ENCODE measurements at regions not wholly inside any gene's neighbourhood (a gene's known extent, or its start where the extent isn't known, plus 50 kb on each side); places are given as distances from the start of the nearest gene placed in this dataset.

DNA sequence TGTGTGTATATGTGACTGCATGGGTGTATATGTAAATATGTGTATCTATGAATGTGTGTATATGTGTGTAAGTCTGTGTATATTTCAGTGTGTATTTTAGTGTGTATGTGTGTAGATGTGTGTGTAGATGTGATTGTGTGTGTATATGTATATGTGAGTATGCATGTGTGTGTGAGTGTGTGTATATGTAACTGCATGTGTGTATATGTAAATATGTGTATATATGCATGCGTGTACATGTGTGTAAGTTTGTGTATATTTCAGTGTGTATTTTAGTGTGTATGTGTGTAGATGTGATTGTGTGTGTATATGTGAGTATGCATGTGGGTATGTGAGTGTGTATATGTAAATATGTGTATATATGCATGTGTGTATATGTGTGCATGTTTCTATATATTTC lies 169.9 kb downstream of the MN1 start:
- Histone ChIP-seq H3K4me1 (ENCODE audit: insufficient read depth, low read length) (peaks cover 10% of the 10 kb centered on the region), H3K9ac (ENCODE audit: low read depth, low read length) (no peak overlapping the region), H3K9me3 (ENCODE audit: control insufficient read depth, insufficient read depth, low read length) (no peaks in the 10 kb centered on the region), H3K36me3 (ENCODE audit: insufficient read depth, low read length) (no peaks in the 10 kb centered on the region)

DNA sequence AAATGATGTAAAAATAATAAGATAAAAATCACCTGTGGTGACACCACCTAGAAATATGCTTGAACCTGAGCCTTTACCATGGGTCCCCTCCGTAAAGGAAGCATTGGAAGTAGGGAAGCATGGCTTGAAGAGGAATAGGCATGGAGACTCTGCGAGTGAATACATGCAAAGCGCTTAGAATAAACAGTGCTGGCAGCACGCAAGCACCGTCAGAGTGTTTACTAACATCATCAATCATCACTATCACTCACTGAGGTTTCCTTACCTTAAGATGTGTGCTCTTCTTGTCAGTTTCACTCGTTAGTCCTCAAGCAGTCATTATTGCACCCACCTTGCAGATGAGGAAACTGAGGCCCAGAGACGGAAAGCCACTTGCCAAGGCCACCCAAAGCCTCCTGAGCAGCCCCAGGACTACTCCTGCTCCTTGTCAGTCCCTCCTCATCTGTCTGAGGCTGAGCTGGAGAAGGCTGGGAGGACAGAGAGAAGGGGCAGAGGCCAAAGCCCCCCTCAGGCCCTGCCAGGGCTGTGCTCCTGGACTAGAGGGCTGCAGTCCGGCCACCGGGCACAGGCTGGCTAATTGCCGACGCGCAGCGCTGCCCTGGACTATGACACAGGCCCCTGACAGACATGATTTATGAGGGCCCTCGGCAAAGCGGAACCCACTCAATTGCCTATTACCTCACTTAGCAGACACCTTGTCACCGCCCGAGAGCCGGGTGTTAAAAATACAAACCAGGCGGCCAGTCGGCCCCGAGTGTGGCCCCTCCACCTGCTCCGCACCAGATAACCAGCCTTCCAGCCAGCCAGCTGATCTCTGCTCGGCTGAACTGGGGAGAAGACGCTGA lies 168.9 kb downstream of the MN1 start:
- Histone ChIP-seq H3K36me3 (ENCODE audit: insufficient read depth, low read length) (no peaks in the 10 kb centered on the region), H3K9me3 (ENCODE audit: control insufficient read depth, insufficient read depth, low read length) (no peaks in the 10 kb centered on the region), H3K4me1 (ENCODE audit: insufficient read depth, low read length) (peaks cover 19% of the 10 kb centered on the region), H3K9ac (ENCODE audit: low read depth, low read length) (no peak overlapping the region)

DNA sequence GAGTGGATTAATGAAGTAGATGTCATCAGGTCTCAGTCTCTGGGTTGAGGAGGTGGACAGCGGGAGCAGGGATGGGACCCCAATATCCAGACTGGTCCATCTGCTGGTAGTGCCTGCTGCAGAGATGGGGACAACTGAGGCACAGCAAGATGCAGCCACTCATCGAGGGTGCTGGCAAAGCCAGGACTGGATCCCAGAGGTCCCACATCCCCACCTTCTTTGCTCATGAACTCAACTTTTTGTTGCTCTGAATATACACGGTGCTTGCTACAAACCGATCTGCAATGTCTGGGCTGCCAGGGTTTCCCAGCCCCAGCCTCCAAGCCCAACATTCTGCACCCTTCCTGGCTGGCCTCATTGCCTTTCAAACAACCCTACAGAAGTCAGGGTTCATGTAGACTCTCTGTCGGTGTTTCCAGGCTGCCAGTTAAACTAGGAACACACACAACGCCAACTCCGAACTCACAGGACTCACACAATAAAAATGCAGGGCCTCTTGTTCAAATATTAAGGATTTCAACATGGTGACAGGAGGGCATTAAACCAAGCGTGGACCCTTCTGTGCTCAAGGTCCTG lies 168.2 kb downstream of the MN1 start:
- no peak overlapping the region for H3K9ac ChIP-seq (ENCODE audit: low read depth, low read length)
- H3K36me3 ChIP-seq (ENCODE audit: insufficient read depth, low read length): no peaks in the 10 kb centered on the region
- no peaks in the 10 kb centered on the region for H3K9me3 ChIP-seq (ENCODE audit: control insufficient read depth, insufficient read depth, low read length)
- peaks cover 24% of the 10 kb centered on the region for H3K4me1 ChIP-seq (ENCODE audit: insufficient read depth, low read length)

DNA sequence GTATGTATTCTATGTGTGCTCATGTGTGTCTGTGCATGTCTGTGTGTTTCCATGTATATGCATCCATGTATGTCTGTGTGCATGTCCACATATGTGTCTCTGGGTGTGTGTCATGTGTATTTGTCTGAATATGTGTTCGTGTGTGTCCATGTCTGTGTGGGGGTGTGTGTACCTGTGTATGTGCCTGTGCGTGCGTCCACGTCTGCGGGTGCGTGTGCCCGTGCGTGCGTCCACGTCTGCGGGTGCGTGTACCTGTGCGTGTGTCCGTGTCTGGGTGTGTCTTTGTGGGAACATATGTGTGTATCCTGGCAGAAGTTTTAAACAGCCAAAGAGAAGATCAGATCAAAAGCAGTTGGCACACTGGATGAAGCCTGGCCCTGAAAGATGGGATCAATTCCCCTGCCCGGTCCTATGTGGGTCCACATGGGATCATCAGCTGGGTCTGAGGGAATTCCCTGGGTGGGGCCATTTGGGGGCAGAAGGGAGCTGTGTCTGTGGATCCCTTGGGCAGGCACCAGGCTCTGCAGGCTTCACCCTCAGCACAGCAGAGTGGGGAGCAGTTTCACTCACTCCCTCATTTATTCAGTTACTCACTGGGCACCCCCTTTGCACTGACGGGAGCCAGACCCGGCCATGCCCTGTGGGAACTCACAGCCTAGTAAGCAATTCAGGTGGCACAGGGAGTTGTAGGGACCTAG lies 167.4 kb downstream of the MN1 start:
- Histone ChIP-seq H3K9ac (ENCODE audit: low read depth, low read length) (no peak overlapping the region), H3K36me3 (ENCODE audit: insufficient read depth, low read length) (no peaks in the 10 kb centered on the region)

DNA sequence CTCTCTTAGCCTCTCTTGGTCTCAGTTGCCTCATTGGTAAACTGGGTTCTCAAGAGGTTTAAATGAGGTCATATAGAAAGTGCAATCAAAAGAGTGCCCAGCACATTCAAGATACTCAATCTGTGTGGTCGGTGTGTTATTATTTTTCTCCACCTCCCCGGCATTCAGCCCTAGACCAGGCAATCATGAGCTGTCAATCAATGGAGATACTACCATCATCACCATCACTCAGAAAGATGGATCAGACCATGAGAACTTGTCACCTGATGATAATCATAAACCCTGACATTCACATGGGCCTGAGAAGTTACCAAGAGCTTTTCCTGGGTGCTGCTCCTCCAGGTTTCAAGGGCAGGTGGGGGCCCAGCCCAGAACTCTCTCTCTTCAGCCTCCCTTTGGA lies 166.1 kb downstream of the MN1 start:
- H3K9ac ChIP-seq (ENCODE audit: low read depth, low read length): no peak overlapping the region
- H3K36me3 ChIP-seq (ENCODE audit: insufficient read depth, low read length): no peaks in the 10 kb centered on the region
- H3K9me3 ChIP-seq (ENCODE audit: control insufficient read depth, insufficient read depth, low read length): no peaks in the 10 kb centered on the region
- peaks cover 33% of the 10 kb centered on the region for H3K4me1 ChIP-seq (ENCODE audit: insufficient read depth, low read length)

More for the DNA sequence above, 167.4 kb downstream of the MN1 start:
- Histone ChIP-seq H3K9me3 (ENCODE audit: control insufficient read depth, insufficient read depth, low read length) (no peaks in the 10 kb centered on the region), H3K4me1 (ENCODE audit: insufficient read depth, low read length) (peaks cover 32% of the 10 kb centered on the region)

DNA sequence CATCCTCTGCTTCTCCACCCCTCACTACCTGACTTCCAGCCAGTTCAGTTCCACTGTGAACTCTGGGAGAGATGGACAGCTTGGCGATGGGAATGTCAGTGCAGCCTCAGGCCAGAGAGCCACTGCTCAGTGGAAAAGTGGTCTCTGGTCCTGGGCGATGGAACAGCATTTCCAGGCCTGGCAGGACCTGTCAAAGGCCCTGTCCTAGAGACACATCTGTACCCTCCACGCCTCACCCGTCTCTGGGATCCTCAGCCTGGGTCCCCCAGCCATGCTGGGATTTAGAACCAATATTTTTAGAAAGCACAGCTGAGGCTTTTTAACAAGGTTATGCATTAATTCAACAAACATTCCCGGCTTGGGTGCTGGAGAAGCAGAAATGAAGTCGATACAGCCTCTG lies 165.7 kb downstream of the MN1 start:
- Histone ChIP-seq H3K9me3 (ENCODE audit: control insufficient read depth, insufficient read depth, low read length) (no peaks in the 10 kb centered on the region), H3K4me1 (ENCODE audit: insufficient read depth, low read length) (peaks cover 34% of the 10 kb centered on the region), H3K36me3 (ENCODE audit: insufficient read depth, low read length) (no peaks in the 10 kb centered on the region), H3K9ac (ENCODE audit: low read depth, low read length) (no peak overlapping the region)

DNA sequence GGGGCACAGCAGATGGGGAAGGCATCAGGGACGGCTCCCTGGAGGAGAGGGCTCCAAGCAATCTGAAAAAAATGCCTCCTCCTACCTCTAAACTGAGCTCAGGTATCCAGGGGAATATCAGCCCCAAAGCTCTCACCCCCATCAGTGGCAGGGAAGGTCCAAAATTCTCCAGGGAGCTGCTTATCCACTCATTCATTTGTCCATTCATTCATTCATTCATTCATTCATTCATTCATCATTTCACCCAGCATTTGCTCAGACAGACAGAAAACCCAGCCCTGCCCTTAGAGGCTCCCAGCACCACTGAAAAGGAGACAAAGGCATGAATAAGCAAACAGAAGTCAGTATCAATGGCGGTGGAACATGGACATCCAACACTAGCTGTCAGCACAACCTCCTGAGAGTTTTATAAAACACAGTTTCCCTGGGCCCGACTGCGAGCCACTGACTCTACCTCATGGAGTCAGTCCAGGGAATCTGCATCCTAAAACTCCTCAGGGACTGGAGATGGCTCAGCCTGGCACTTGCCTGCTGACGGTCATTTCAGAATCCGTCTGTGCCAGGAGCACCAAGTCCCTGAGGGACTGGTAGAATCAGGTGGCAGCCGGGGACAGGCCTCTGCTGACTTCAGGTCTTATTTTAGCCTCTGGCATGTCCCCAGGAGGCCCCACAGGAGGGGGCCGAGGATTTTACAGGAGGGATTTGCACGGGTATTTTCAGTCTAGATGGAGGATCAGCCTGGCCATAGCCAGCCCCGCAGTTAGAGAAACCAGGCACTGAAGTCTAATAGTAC lies 164.6 kb downstream of the MN1 start:
- Histone ChIP-seq H3K36me3 (ENCODE audit: insufficient read depth, low read length) (no peaks in the 10 kb centered on the region), H3K4me1 (ENCODE audit: insufficient read depth, low read length) (peaks cover 35% of the 10 kb centered on the region), H3K9ac (ENCODE audit: low read depth, low read length) (no peak overlapping the region), H3K9me3 (ENCODE audit: control insufficient read depth, insufficient read depth, low read length) (no peaks in the 10 kb centered on the region)

DNA sequence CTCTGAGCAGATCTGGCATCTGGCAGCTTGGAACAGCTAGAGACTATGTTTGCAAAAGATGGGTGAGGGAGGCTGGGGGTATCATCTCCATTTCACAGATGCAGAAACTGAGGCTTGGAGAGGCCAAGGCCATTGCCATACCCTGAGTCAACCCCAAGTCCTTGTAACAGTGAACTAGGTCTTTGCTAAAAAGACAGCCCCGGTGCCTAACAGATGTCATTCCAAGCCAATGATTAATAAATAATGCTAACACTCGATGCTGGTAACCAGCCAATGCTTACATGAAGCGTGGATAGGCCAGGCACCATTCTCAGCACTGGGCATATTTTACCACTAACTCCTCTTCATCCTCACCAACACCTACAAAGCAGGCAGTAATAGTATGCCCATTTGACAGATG lies 164.0 kb downstream of the MN1 start:
- Histone ChIP-seq H3K4me1 (ENCODE audit: insufficient read depth, low read length) (peaks cover 36% of the 10 kb centered on the region), H3K9me3 (ENCODE audit: control insufficient read depth, insufficient read depth, low read length) (no peaks in the 10 kb centered on the region), H3K36me3 (ENCODE audit: insufficient read depth, low read length) (no peaks in the 10 kb centered on the region), H3K9ac (ENCODE audit: low read depth, low read length) (no peak overlapping the region)

DNA sequence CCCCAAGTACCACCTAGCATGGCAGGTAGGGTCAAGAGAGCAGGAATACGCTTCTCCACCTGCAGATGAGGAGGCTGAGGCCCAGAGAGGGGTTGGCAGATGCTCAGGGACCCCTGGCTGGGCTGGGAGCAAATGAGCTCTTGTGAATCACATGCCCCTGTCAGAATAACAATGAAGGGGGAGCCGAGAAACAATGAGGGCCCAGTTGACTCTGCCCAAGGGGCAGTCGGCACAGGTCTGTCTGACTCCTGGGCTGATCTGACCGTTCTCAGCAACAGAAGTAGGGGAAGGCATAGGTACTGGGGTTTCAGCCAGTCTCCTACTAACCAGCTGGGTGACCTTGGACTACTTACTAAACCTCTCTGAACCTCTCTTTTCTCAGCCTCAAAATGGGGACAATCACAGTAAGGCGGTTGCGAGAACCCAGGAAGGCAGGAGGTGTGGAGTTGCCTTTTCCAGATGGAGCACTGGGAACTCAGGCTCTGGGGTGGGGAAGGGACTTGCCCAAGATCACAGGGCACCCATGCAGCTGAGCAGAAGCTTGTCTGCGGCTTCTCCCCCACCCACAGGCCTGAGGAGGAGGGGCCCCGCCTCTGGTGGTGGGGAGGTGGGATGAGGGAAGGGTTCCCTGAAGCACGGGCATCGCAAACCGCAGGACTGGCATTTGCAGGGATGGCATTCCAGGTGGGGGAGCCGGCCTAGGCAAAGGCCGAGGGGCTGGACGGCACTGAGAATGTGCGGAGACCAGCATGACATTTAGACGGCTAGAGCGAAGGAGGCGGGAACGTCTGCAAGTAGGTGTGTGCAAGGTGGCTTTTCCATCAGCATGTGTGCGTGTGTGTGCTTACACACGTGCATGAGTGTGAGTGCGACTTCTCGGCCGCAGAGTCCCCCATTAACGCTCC lies 163.0 kb downstream of the MN1 start:
- H3K9me3 ChIP-seq (ENCODE audit: control insufficient read depth, insufficient read depth, low read length): no peaks in the 10 kb centered on the region
- H3K36me3 ChIP-seq (ENCODE audit: insufficient read depth, low read length): no peaks in the 10 kb centered on the region
- peaks cover 34% of the 10 kb centered on the region for H3K4me1 ChIP-seq (ENCODE audit: insufficient read depth, low read length)
- no peak overlapping the region for H3K9ac ChIP-seq (ENCODE audit: low read depth, low read length)

DNA sequence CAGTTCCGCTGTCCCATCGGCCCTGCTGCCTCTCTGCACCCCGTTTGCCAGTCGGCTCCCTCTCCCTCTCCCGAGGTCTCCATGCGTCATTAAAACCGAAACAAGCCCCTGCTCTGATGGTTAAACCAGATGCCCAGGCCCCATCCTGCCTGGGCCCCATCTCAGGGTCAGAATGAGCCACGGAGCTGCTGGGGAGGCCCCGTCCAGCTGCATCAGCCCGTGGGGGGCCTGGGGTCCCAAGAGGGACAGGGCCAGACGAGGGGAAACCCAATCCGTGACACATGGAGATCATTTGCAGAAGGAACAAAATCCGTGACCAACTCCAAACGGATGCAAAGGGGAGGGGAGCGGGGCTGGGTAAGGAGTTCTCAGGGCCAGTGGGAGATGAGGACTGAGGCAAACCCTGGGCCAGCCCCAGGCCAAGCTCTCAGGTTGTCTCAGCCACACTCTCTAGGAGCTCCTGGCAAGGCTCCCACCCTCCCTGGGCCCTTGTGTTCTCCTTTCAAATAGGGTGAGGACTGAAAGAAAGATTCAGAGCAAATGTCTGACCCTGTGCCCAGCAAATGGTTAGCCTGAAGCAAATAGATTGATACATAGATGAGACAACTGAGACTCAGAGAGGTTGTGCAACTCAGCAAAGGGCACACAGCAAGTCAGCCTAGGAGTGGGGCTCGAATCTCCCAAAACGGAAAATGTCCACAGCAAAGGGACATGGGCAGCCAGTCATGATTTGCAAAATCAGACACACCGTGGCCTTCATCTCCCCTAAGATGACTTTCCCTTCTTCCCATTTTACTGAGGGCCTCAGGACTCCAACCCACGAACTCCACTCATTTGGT lies 162.1 kb downstream of the MN1 start:
- Histone ChIP-seq H3K36me3 (ENCODE audit: insufficient read depth, low read length) (no peaks in the 10 kb centered on the region), H3K4me1 (ENCODE audit: insufficient read depth, low read length) (peaks cover 32% of the 10 kb centered on the region), H3K9me3 (ENCODE audit: control insufficient read depth, insufficient read depth, low read length) (no peaks in the 10 kb centered on the region), H3K9ac (ENCODE audit: low read depth, low read length) (no peak overlapping the region)

DNA sequence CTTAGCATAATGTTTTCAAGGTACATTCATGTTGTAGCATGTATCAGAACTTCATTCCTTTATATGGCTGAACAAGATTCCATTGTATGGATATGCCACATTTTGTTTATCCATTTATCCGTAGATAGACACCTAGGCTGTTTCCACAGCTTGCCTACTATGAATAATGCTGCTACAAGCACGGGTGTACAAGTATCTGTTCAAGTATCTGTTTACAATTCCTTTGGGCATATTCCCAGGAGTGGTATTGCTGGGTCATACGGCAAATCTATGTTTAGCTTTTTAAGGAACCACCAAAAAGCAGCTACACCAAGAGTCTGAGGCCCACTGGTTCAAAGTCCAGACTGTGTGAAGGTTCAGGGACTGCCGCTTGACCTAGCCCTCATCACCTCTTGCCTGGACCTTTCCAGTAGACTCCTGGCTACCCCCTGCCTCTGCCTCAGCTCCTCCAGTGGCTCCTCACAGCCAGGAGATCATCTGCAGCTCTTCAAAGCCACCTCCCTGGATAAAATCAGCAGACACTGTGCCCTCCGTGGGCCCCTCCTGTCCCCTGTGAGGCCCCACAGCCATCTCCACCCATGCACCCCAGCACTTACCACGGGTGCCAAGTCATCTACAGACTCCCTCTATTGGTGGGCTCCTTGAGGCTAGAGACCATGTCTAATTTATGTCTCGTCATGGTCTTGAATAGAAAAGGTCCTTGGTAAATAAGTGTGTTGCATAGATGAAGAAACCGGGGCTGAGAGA lies 160.3 kb downstream of the MN1 start:
- Histone ChIP-seq H3K36me3 (ENCODE audit: insufficient read depth, low read length) (no peaks in the 10 kb centered on the region), H3K4me1 (ENCODE audit: insufficient read depth, low read length) (peaks cover 35% of the 10 kb centered on the region), H3K9ac (ENCODE audit: low read depth, low read length) (no peak overlapping the region), H3K9me3 (ENCODE audit: control insufficient read depth, insufficient read depth, low read length) (no peaks in the 10 kb centered on the region)

DNA sequence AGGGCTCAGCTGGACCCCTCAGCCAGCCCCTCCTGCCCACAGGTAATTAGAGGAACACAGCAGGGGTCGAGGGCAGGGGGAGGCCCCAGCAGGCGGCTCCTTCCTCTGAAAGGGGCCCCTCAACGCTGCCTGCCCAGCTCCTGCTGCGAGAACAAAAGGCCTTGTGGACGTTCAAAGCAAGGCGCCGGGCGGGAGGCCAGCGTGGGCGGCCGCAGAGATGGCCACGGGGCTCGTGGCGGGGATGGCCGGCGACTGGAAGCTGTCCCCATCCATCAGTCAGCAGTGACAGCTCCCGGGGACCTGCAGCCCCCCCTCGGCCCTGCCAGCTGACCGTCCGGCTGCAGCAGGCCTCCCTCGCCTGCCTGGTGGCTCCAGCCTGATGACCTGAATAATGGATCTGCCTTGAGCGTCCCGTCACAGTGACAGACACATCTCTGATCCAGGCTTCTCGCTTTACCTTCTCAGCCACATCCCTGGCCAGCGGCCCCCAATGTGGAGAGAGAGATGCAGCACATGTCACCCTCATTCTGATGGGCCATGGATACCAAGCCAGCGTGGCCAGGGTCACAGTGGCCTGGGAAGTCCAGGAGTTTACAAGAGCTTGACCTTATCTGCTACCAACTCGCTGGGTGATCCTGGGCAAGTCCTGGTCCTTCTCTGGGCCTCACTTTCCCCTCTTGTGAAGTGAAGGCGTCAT lies 159.3 kb downstream of the MN1 start:
- Histone ChIP-seq H3K9ac (ENCODE audit: low read depth, low read length) (no peak overlapping the region), H3K9me3 (ENCODE audit: control insufficient read depth, insufficient read depth, low read length) (no peaks in the 10 kb centered on the region), H3K36me3 (ENCODE audit: insufficient read depth, low read length) (no peaks in the 10 kb centered on the region), H3K4me1 (ENCODE audit: insufficient read depth, low read length) (peaks cover 31% of the 10 kb centered on the region)
